HCT116 (cell line): ENCODE measurements at regions not wholly inside any gene's neighbourhood (a gene's known extent, or its start where the extent isn't known, plus 50 kb on each side); places are given as distances from the start of the nearest gene placed in this dataset.

Experiments used
- ATAC-seq: fragments of 200-7000 bp; cut with Tn5 transposase; 2 replicates; pipeline ENCODE4 v1.9.1; 2020; ENCODE audit warnings: mild to moderate bottlenecking, moderate library complexity
- BruUV-seq: library from RNA; stranded (reverse); fragments of 400-500 nt; replicated peaks from 2 replicates; lab custom pipeline; 2021; lab: Mats Ljungman, UMichigan
- CTCF ChIA-PET: fragments of 300-600 bp; sonication (Branson Sonifier 250); formaldehyde crosslinking; loops from one replicate; lab custom pipeline; 2021; ENCODE audit warnings: antibody characterized with exemption; lab: Charles Lee
- POLR2A ChIA-PET: fragments of 300-600, 350-600 bp; sonication (Branson Sonifier 250); formaldehyde crosslinking; loops from one replicate; lab custom pipeline; 2021; ENCODE audit warnings: antibody characterized with exemption; lab: Charles Lee
- RAD21 ChIA-PET, 2 experiments: fragments of 300-600 bp; sonication (Branson Sonifier 250); formaldehyde crosslinking; loops; one replicate each; lab custom pipeline; 2023; ENCODE audit warnings: low total read pairs in 2 of 2; ENCODE audit not compliant: uncharacterized antibody in 2 of 2, unreplicated experiment in 2 of 2, low non-redundant PET in 1 of 2; lab: Charles Lee
- DNase-seq: peaks from one replicate; pipeline ENCODE4 v3.0.0-alpha.2; 2010; ENCODE audit warnings: low read depth, low spot score
- H2AFZ ChIP-seq: fragments of 200-600 bp; shearing (Covaris generic), sonication (generic); 2 replicates; pipeline ENCODE4 v1.6.1; 2017; ENCODE audit warnings: low read depth, mixed run types, mixed read lengths, antibody characterized with exemption, low read length; ENCODE audit not compliant: poor library complexity, severe bottlenecking
- H3K27ac ChIP-seq: 2 replicates; pipeline ENCODE4 v1.5.1; 2012; ENCODE audit warnings: low read depth, low read length
- H3K27me3 ChIP-seq: fragments of 200-600 bp; sonication (generic); 2 replicates; pipeline ENCODE4 v1.6.1; 2016; ENCODE audit warnings: mixed run types, low read length, mixed read lengths; ENCODE audit not compliant: insufficient read depth
- H3K36me3 ChIP-seq, 2 experiments: fragments of 200-500 bp in 1 of 2; fragments of 200-600 bp in 1 of 2; sonication (Bioruptor generic) in 1 of 2; sonication (generic) in 1 of 2; 2 replicates each; pipeline versions ENCODE4 v1.5.1 to v1.6.1; 2014 to 2016; ENCODE audit warnings: low read length in 2 of 2, inconsistent platforms in 1 of 2, mixed read lengths in 1 of 2, mixed run types in 1 of 2; ENCODE audit not compliant: insufficient read depth in 2 of 2, control insufficient read depth in 1 of 2
- H3K4me1 ChIP-seq, 2 experiments: fragments of 200-600 bp in 1 of 2; sonication (generic) in 1 of 2; 2 replicates each; pipeline versions ENCODE4 v1.5.1 to v1.6.1; 2012 to 2017; ENCODE audit warnings: low read length in 2 of 2, inconsistent platforms in 1 of 2, mild to moderate bottlenecking in 1 of 2, mixed read lengths in 1 of 2, mixed run types in 1 of 2, moderate library complexity in 1 of 2; ENCODE audit not compliant: insufficient read depth in 2 of 2, control insufficient read depth in 1 of 2
- H3K4me2 ChIP-seq: fragments of 200-600 bp; sonication (generic); 2 replicates; pipeline ENCODE4 v1.6.1; 2017; ENCODE audit warnings: mixed run types, low read length, mixed read lengths
- H3K4me3 ChIP-seq, 2 experiments: fragments of 200-600 bp in 1 of 2; sonication (generic) in 1 of 2; replicated peaks in 1 of 2; 2 replicates each; pipeline ENCODE4 v1.5.1; 2011 to 2016; ENCODE audit warnings: low read length in 2 of 2, control low read depth in 1 of 2, low read depth in 1 of 2, mild to moderate bottlenecking in 1 of 2, mixed read lengths in 1 of 2, mixed run types in 1 of 2
- H3K79me2 ChIP-seq: fragments of 200-600 bp; sonication (generic); 2 replicates; pipeline ENCODE4 v1.6.1; 2017; ENCODE audit warnings: mild to moderate bottlenecking, mixed run types, low read length, moderate library complexity, mixed read lengths; ENCODE audit not compliant: insufficient read depth
- H3K9ac ChIP-seq: fragments of 200-600 bp; sonication (generic); 2 replicates; pipeline ENCODE4 v1.6.1; 2016; ENCODE audit warnings: low read length, mixed read lengths
- H3K9me2 ChIP-seq: fragments of 200-600 bp; sonication (generic), shearing (Covaris generic); 2 replicates; pipeline ENCODE4 v1.6.1; 2017; ENCODE audit warnings: mixed run types, mild to moderate bottlenecking, moderate library complexity; ENCODE audit not compliant: insufficient read depth
- H3K9me3 ChIP-seq, 2 experiments: fragments of 200-500 bp in 1 of 2; fragments of 200-600 bp in 1 of 2; sonication (Bioruptor generic) in 1 of 2; sonication (generic) in 1 of 2; 2 replicates each; pipeline ENCODE4 v1.6.1; 2014 to 2017; ENCODE audit warnings: low read length in 2 of 2, mixed read lengths in 2 of 2, inconsistent platforms in 1 of 2, low read depth in 1 of 2, mild to moderate bottlenecking in 1 of 2, mixed run types in 1 of 2, moderate library complexity in 1 of 2; ENCODE audit not compliant: control insufficient read depth in 1 of 2, insufficient read depth in 1 of 2
- H4K20me1 ChIP-seq: fragments of 200-600 bp; sonication (generic), shearing (Covaris generic); 2 replicates; pipeline ENCODE4 v1.6.1; 2017; ENCODE audit warnings: mixed run types, mild to moderate bottlenecking, moderate library complexity; ENCODE audit not compliant: insufficient read depth
- CEBPB ChIP-seq: IDR thresholded peaks from 2 replicates; pipeline ENCODE4 v1.6.1; 2012; ENCODE audit warnings: low read depth
- EGR1 ChIP-seq: IDR thresholded peaks from 2 replicates; pipeline ENCODE4 v1.6.1; 2012; ENCODE audit warnings: low read depth
- ELF1 ChIP-seq: IDR thresholded peaks from 2 replicates; pipeline ENCODE4 v1.6.1; 2012; ENCODE audit warnings: low read depth, borderline replicate concordance
- EZH2 ChIP-seq: fragments of 200-600 bp; sonication (generic); IDR thresholded peaks from 2 replicates; pipeline ENCODE4 v1.6.1; 2017; ENCODE audit warnings: antibody characterized with exemption, mixed run types
- EZH2phosphoT487 ChIP-seq: fragments of 200-600 bp; IDR thresholded peaks from 2 replicates; pipeline ENCODE4 v1.6.1; 2018; ENCODE audit warnings: antibody characterized with exemption, borderline replicate concordance
- FOSL1 ChIP-seq: IDR thresholded peaks from 2 replicates; pipeline ENCODE4 v1.6.1; 2012; ENCODE audit warnings: low read depth
- JUND ChIP-seq: IDR thresholded peaks from 2 replicates; pipeline ENCODE4 v1.6.1; 2012
- RAD21 ChIP-seq: IDR thresholded peaks from 2 replicates; pipeline ENCODE4 v1.6.1; 2012; ENCODE audit warnings: low read depth, mild to moderate bottlenecking
- SIN3A ChIP-seq: IDR thresholded peaks from 2 replicates; pipeline ENCODE4 v1.6.1; 2012; ENCODE audit warnings: low read depth
- SP1 ChIP-seq: IDR thresholded peaks from 2 replicates; pipeline ENCODE4 v1.6.1; 2012; ENCODE audit warnings: low read depth
- SRF ChIP-seq: IDR thresholded peaks from 2 replicates; pipeline ENCODE4 v1.6.1; 2012; ENCODE audit warnings: low read depth
- TCF7L2 ChIP-seq: IDR thresholded peaks from 2 replicates; pipeline ENCODE4 v1.7.0; 2011; ENCODE audit warnings: borderline replicate concordance, inconsistent platforms; ENCODE audit not compliant: insufficient read depth, insufficient read length; ENCODE audit errors: extremely low read depth
- YY1 ChIP-seq: IDR thresholded peaks from 2 replicates; pipeline ENCODE4 v1.6.1; 2011; ENCODE audit warnings: low read length, low read depth, moderate library complexity, mild to moderate bottlenecking; ENCODE audit not compliant: insufficient replicate concordance; ENCODE audit errors: extremely low read depth
- ZNF274 ChIP-seq: fragments of 200-500 bp; sonication (Bioruptor generic); IDR thresholded peaks from 2 replicates; pipeline ENCODE4 v1.6.1; 2014; ENCODE audit warnings: mild to moderate bottlenecking, low read depth, low read length, inconsistent platforms
- intact Hi-C: fragments of 100-400 bp; cut with micrococcal nuclease; formaldehyde crosslinking; loops from 2 replicates; pipeline ENCODE4 v1.10.0; 2022
- TF ChIP-seq, protein P1 (sequence below): IDR thresholded peaks from 2 replicates; pipeline ENCODE4 v1.6.1; 2012; ENCODE audit warnings: low read depth
- TF ChIP-seq, protein P2 (sequence below): IDR thresholded peaks from 2 replicates; pipeline ENCODE4 v1.6.1; 2012
- TF ChIP-seq, protein P3 (sequence below): IDR thresholded peaks from 2 replicates; pipeline ENCODE4 v1.6.1; 2012

DNA sequence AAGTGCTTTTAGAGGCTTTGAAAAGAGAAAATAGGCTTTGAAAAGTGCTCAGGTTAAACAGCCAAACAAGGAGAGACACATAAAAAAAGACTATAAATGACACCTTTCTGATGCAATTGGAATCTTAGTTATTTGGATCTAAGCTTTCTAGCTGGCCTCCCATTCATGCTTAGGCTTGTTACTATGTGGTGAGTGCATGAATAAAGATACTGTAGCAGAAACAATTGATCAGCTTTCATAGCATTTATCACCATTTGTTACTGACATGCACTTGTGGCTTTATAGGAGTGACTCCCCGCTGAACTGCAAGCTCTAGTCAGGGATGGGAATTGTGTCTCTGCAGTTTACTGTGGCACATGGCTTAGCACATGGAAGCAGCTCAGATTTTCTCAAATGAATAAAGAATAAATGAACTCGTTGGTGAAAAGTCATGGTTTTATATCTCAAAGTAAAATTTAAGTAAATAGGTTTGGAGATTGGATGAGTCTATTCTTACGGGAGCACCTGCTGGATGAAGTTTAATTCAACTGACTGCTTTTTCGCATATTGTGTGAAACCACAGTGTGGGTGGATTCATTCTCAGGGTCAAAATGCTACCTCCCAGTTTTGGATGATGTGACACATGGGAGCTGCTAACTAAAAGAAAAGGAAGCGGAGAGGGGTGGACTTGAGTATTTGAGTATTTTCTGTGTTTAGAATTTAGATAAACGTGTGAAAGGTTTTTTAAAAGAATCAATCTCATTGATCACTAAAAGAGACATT is 91.1 kb upstream of the NOL4 start (continued):
- TF ChIP-seq, protein P1, sequence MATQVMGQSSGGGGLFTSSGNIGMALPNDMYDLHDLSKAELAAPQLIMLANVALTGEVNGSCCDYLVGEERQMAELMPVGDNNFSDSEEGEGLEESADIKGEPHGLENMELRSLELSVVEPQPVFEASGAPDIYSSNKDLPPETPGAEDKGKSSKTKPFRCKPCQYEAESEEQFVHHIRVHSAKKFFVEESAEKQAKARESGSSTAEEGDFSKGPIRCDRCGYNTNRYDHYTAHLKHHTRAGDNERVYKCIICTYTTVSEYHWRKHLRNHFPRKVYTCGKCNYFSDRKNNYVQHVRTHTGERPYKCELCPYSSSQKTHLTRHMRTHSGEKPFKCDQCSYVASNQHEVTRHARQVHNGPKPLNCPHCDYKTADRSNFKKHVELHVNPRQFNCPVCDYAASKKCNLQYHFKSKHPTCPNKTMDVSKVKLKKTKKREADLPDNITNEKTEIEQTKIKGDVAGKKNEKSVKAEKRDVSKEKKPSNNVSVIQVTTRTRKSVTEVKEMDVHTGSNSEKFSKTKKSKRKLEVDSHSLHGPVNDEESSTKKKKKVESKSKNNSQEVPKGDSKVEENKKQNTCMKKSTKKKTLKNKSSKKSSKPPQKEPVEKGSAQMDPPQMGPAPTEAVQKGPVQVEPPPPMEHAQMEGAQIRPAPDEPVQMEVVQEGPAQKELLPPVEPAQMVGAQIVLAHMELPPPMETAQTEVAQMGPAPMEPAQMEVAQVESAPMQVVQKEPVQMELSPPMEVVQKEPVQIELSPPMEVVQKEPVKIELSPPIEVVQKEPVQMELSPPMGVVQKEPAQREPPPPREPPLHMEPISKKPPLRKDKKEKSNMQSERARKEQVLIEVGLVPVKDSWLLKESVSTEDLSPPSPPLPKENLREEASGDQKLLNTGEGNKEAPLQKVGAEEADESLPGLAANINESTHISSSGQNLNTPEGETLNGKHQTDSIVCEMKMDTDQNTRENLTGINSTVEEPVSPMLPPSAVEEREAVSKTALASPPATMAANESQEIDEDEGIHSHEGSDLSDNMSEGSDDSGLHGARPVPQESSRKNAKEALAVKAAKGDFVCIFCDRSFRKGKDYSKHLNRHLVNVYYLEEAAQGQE, result no peak
- no peak for TF ChIP-seq EGR1
- TF ChIP-seq JUND, result no peak
- TF ChIP-seq EZH2phosphoT487, result no peak
- no peak for TF ChIP-seq ZNF274
- no peak for TF ChIP-seq EZH2
- TF ChIP-seq YY1, result no peak

DNA sequence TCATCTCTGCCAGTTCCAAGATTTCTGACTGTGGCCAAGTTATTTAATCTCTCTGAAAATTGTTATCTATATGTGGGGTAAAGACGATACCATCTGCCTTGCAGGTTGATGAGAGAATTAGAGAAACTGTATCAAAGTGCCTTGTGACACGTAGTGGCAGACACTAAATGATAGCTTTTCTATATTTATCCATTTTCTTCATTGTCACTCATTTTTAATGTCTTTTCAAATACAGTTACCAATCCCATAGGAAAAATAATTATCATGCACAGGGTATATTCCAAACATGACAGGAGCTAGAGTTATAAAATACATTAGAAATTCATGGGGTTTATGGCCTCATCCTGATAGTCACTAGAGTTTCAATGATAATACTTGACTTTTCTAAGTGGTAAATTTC is 95.6 kb upstream of the NOL4 start:
- DNase-seq (no peak), ATAC-seq (no peak)
- BruUV-seq, result no TSS peak
- H3K9ac ChIP-seq, result no peak overlapping the region
- no peaks in the 10 kb centered on the region for H3K36me3 ChIP-seq
- no peaks in the 10 kb centered on the region for H3K9me2 ChIP-seq
- H3K27me3 ChIP-seq, result no peaks in the 10 kb centered on the region
- ChIA-PET RAD21 (no interaction called here), CTCF (no interaction called here), POLR2A (no interaction called here)
- H3K4me2 ChIP-seq, result no peak overlapping the region
- no peaks in the 10 kb centered on the region for H4K20me1 ChIP-seq
- H3K27ac ChIP-seq, result no peak overlapping the region
- intact Hi-C loops, result no loop called here
- no peak overlapping the region for H2AFZ ChIP-seq
- no peak overlapping the region for H3K4me3 ChIP-seq
- no peaks in the 10 kb centered on the region for H3K79me2 ChIP-seq
- no peaks in the 10 kb centered on the region; a peak in 1 of 4 replicates for H3K9me3 ChIP-seq
- no peaks in the 10 kb centered on the region for H3K4me1 ChIP-seq
- no peak for TF ChIP-seq SRF
- TF ChIP-seq, protein P2, sequence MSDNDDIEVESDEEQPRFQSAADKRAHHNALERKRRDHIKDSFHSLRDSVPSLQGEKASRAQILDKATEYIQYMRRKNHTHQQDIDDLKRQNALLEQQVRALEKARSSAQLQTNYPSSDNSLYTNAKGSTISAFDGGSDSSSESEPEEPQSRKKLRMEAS, result no peak
- no peak for TF ChIP-seq YY1
- TF ChIP-seq FOSL1, result no peak
- no peak for TF ChIP-seq SIN3A
- no peak for TF ChIP-seq TCF7L2
- no peak for TF ChIP-seq EGR1
- TF ChIP-seq, protein P3, sequence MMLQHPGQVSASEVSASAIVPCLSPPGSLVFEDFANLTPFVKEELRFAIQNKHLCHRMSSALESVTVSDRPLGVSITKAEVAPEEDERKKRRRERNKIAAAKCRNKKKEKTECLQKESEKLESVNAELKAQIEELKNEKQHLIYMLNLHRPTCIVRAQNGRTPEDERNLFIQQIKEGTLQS, result no peak
- TF ChIP-seq SP1, result no peak
- TF ChIP-seq RAD21, result no peak
- TF ChIP-seq, protein P1, result no peak
- no peak for TF ChIP-seq CEBPB
- no peak for TF ChIP-seq ELF1
